Thyroid gland (tissue), 4 donors: ENCODE measurements at regions not wholly inside any gene's neighbourhood (a gene's known extent, or its start where the extent isn't known, plus 50 kb on each side); places are given as distances from the start of the nearest gene placed in this dataset.

ENCODE experiments used
- CTCF ChIP-seq, 6 experiments: fragments of 200-600 bp in 3 of 6; fragments of 450-650 bp in 3 of 6; sonication (generic) in 3 of 6; IDR thresholded peaks; one replicate each; pipeline ENCODE4 v1.5.1; 2016 to 2019; ENCODE audit warnings: antibody characterized with exemption in 6 of 6, mild to moderate bottlenecking in 2 of 6, inconsistent platforms in 1 of 6, moderate library complexity in 1 of 6
- POLR2A ChIP-seq, 2 donors: fragments of 450-650 bp; IDR thresholded peaks; one replicate each; pipeline ENCODE4 v1.6.1; 2017; ENCODE audit warnings: antibody characterized with exemption in 2 of 2, mild to moderate bottlenecking in 2 of 2, moderate library complexity in 1 of 2

DNA sequence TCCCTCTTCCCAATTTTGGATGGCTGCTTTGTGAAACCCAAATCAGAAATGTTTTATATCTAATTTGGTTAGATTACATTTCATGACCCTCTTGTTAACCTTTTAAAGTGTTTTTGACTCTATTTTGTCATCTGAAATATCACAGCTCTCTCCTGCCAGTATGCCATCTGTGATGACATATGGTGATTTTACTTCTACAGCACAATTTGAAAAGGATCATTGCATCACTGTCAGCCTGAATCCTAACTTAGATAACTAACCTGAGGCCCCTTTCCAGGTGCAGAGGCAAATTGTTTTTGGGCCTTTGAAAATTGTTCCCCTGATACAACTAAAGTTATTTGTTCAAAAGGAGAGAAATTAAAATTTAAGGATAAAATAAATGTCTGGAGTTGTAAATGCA is 1023.4 kb upstream of the LRRTM1 start:
- no peak for TF ChIP-seq CTCF (IDR thresholded peaks at IDR 0.05)
- TF ChIP-seq POLR2A (IDR thresholded peaks at IDR 0.05), result no peak
